Ishikawa (cell line): ENCODE measurements at regions not wholly inside any gene's neighbourhood (a gene's known extent, or its start where the extent isn't known, plus 50 kb on each side); places are given as distances from the start of the nearest gene placed in this dataset.

ENCODE experiments used
- CEBPB ChIP-seq: IDR thresholded peaks from 2 replicates; pipeline ENCODE4 v1.6.1; 2012
- CREB1 ChIP-seq: IDR thresholded peaks from 2 replicates; pipeline ENCODE4 v1.6.1; 2012; ENCODE audit warnings: low read depth
- EP300 ChIP-seq: IDR thresholded peaks from 2 replicates; pipeline ENCODE4 v1.6.1; 2012; ENCODE audit warnings: borderline replicate concordance
- FOXM1 ChIP-seq: IDR thresholded peaks from 2 replicates; pipeline ENCODE4 v1.6.1; 2012; ENCODE audit warnings: low read depth, borderline replicate concordance
- NFIC ChIP-seq: IDR thresholded peaks from 2 replicates; pipeline ENCODE4 v1.6.1; 2012
- RAD21 ChIP-seq: IDR thresholded peaks from 2 replicates; pipeline ENCODE4 v1.6.1; 2012; ENCODE audit warnings: low read depth
- TAF1 ChIP-seq: IDR thresholded peaks from 2 replicates; pipeline ENCODE4 v1.6.1; 2012; ENCODE audit warnings: low read depth, mild to moderate bottlenecking
- TCF12 ChIP-seq: IDR thresholded peaks from 2 replicates; pipeline ENCODE4 v1.6.1; 2012; ENCODE audit warnings: low read depth
- TEAD4 ChIP-seq: IDR thresholded peaks from 2 replicates; pipeline ENCODE4 v1.6.1; 2012
- YY1 ChIP-seq: IDR thresholded peaks from 2 replicates; pipeline ENCODE4 v1.6.1; 2012; ENCODE audit warnings: low read depth
- TF ChIP-seq, protein P1 (sequence below): IDR thresholded peaks from 2 replicates; pipeline ENCODE4 v1.6.1; 2012

DNA sequence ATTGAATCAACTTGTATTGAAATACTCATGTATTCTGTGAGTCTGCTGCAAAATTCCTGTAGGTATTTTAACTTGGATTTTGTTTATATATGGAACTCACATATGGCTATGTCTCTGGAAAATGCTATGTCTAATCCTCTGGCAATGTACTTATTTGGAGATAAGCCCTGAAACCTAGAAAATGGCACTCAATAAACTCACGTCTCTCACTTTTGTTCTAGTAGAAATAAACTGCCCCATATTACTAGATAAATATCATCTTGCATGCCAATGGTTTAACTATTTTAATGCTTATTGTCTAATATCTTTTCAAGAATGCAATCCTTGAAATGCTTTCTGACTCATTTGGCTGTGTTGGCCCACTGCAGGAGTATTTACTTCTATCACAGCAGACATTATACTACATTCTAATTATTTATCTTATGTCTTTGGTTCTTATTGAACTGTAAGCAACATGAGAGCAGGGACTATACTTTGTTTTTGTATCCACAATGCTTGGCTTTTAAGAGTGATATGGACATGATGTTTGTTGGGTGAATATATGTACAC is 292.2 kb upstream of the RSPO3 start:
- TF ChIP-seq RAD21 (no peak), EP300 (no peak), TEAD4 (no peak), CEBPB (no peak), TAF1 (no peak), TCF12 (no peak), FOXM1 (no peak), CREB1 (no peak), YY1 (no peak), NFIC (no peak)
- TF ChIP-seq, protein P1, sequence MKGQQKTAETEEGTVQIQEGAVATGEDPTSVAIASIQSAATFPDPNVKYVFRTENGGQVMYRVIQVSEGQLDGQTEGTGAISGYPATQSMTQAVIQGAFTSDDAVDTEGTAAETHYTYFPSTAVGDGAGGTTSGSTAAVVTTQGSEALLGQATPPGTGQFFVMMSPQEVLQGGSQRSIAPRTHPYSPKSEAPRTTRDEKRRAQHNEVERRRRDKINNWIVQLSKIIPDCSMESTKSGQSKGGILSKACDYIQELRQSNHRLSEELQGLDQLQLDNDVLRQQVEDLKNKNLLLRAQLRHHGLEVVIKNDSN, result no peak
